Mesendoderm (in vitro differentiated cells): ENCODE measurements at regions not wholly inside any gene's neighbourhood (a gene's known extent, or its start where the extent isn't known, plus 50 kb on each side); places are given as distances from the start of the nearest gene placed in this dataset.
A peak's percentile ranks its signal among the peaks of the same experiment; 100 is the strongest.

Experiments
- DNase-seq: peaks from one replicate; pipeline ENCODE4 v3.0.0; 2013
- H2AK5ac ChIP-seq: 2 replicates; pipeline ENCODE4 v1.6.1; 2013; ENCODE audit warnings: low read length, inconsistent platforms
- H2BK120ac ChIP-seq: 2 replicates; pipeline ENCODE4 v1.6.1; 2013; ENCODE audit warnings: low read depth, mild to moderate bottlenecking, low read length, moderate library complexity, mixed read lengths
- H2BK15ac ChIP-seq: replicated peaks from 2 replicates; pipeline ENCODE4 v1.6.1; 2013; ENCODE audit warnings: low read depth, mild to moderate bottlenecking, moderate library complexity
- H2BK5ac ChIP-seq: 2 replicates; pipeline ENCODE4 v1.6.1; 2013; ENCODE audit warnings: low read length, inconsistent platforms
- H3K18ac ChIP-seq: 2 replicates; pipeline ENCODE4 v1.6.1; 2013; ENCODE audit warnings: mild to moderate bottlenecking, low read length, mixed read lengths
- H3K23ac ChIP-seq: one replicate; pipeline ENCODE4 v1.6.1; 2013; ENCODE audit warnings: low read length
- H3K27ac ChIP-seq: 2 replicates; pipeline ENCODE4 v1.5.1; 2013; ENCODE audit warnings: low read depth, mild to moderate bottlenecking, inconsistent platforms, low read length, moderate library complexity
- H3K27me3 ChIP-seq: 2 replicates; pipeline ENCODE4 v1.6.1; 2013; ENCODE audit warnings: low read length, control low read depth, mild to moderate bottlenecking, inconsistent platforms; ENCODE audit not compliant: insufficient read depth, poor library complexity
- H3K36me3 ChIP-seq: 2 replicates; pipeline ENCODE4 v1.6.1; 2013; ENCODE audit warnings: low read length, inconsistent platforms; ENCODE audit not compliant: control insufficient read depth, insufficient read depth
- H3K4ac ChIP-seq: one replicate; pipeline ENCODE4 v1.6.1; 2013; ENCODE audit warnings: low read depth, mild to moderate bottlenecking, low read length, moderate library complexity
- H3K4me1 ChIP-seq: 2 replicates; pipeline ENCODE4 v1.6.1; 2013; ENCODE audit warnings: low read depth, low read length, inconsistent platforms; ENCODE audit not compliant: control insufficient read depth
- H3K4me2 ChIP-seq: 2 replicates; pipeline ENCODE4 v1.6.1; 2013; ENCODE audit warnings: low read length
- H3K4me3 ChIP-seq: 2 replicates; pipeline ENCODE4 v1.5.1; 2013; ENCODE audit warnings: mild to moderate bottlenecking, low read length
- H3K56ac ChIP-seq: one replicate; pipeline ENCODE4 v1.6.1; 2013; ENCODE audit warnings: low read length
- H3K79me1 ChIP-seq: 2 replicates; pipeline ENCODE4 v1.6.1; 2013; ENCODE audit warnings: low read length, inconsistent platforms
- H3K79me2 ChIP-seq: 2 replicates; pipeline ENCODE4 v1.6.1; 2013; ENCODE audit warnings: mild to moderate bottlenecking, low read length; ENCODE audit not compliant: control insufficient read depth, insufficient read depth
- H3K9ac ChIP-seq: 2 replicates; pipeline ENCODE4 v1.6.1; 2013; ENCODE audit warnings: low read length, inconsistent platforms
- H4K5ac ChIP-seq: one replicate; pipeline ENCODE4 v1.6.1; 2013; ENCODE audit warnings: low read length
- H4K8ac ChIP-seq: one replicate; pipeline ENCODE4 v1.6.1; 2013; ENCODE audit warnings: low read depth, mild to moderate bottlenecking, control low read depth, low read length, moderate library complexity
- WGBS: extraction: QIAGEN DNeasy Blood & Tissue Kit; methylation state at CpG from one replicate; pipeline ENCODE4 v1.1.7; 2013; ENCODE audit warnings: low lambda C conversion rate, missing lambda C conversion rate; ENCODE audit not compliant: insufficient coverage; ENCODE audit errors: extremely low coverage; 5-methylcytosine and 5-hydroxymethylcytosine counted together

DNA sequence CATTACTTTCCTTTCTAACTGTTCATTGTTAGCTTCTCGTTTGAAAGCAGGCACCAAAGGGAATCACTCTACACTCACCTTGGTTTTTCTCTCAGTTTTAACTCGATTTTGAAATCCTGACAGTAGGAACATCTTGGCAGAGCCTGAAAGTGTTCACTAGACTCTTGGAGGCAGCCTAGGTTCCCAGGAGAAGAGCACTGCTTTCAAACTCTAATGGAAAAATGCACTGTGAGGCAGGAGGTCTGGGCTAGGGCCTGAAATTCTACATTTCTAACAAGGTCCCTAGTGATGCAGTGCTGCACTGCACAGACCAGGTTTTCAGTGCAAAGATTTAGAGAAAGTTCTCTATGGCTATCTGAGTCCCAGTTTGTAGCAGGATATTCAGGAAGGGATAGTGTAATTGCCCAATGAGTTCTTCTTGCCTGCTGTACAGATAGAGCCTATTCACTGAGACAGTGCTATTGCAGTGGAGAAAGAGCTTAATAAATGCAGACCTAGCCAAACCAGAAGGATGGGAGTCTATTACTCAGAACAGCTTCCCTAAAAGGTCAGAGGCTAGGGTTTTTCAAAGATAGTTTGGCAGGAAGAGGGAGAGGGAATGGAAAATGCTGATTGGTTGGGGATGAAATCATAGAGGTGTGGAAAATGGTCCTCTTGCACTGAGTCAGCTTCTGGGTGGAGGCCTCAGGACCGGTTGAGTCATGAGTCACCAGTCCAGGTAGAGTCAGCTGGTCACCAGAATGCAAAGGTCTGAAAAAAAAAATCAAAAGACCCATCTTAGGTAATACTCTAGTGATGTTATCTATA, 153.9 kb downstream of the GPBP1 start:
- Histone ChIP-seq H3K56ac (no peak overlapping the region), H3K27ac (no peak overlapping the region), H2AK5ac (no peak overlapping the region), H3K79me1 (no peaks in the 10 kb centered on the region), H3K36me3 (no peaks in the 10 kb centered on the region), H4K5ac (no peak overlapping the region), H3K4me2 (no peak overlapping the region), H2BK5ac (no peak overlapping the region), H3K23ac (no peak overlapping the region), H3K4ac (no peak overlapping the region), H4K8ac (no peak overlapping the region), H3K27me3 (no peaks in the 10 kb centered on the region), H3K9ac (no peak overlapping the region), H3K4me1 (peaks cover 2% of the 10 kb centered on the region), H2BK120ac (no peak overlapping the region), H2BK15ac (no peak overlapping the region), H3K4me3 (no peak overlapping the region), H3K18ac (no peak overlapping the region), H3K79me2 (no peaks in the 10 kb centered on the region)
- no CpG with 5 or more reads among the region's 3 CpGs for WGBS
- DNase-seq, result peak; percentile 30

DNA sequence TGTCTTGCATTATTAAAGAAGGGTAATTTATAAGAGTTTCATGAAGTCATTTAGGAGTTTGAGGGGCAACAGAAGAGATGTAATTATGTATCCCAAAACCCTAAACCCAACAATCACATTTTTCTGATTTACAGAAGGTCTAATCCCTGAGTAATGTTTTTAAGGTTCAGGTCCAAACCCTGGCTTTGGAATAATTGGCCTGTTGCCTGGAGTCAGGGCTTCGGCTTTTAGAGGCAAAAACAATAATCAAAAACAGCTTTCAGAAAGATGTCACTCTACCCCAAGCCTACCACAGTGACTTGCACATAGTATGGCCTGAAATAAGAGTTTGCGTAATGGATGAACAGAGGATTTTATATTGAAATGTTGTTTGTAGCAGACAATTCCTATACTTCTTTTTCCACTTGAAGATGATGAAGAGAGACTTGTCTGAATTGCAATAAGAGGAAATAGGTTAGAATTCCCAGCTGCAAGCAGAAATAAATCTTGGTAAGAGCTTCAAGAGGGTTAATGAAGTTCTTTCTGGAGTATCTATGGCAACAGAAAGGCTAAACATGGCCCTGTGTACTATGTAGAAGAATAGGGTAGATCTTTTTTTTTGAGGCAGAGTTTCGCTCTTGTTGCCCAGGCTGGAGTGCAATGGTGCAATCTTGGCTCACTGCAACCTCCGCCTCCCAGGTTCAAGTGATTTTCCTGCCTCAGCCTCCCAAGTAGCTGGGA, 152.0 kb downstream of the GPBP1 start:
- Histone ChIP-seq H2BK120ac (no peak overlapping the region), H3K4me1 (peaks cover 2% of the 10 kb centered on the region), H4K8ac (no peak overlapping the region), H2BK15ac (no peak overlapping the region), H3K79me2 (no peaks in the 10 kb centered on the region), H3K56ac (no peak overlapping the region), H2AK5ac (no peak overlapping the region), H3K9ac (no peak overlapping the region), H3K4me3 (no peak overlapping the region), H2BK5ac (no peak overlapping the region), H3K36me3 (no peaks in the 10 kb centered on the region), H3K4ac (no peak overlapping the region), H4K5ac (no peak overlapping the region), H3K79me1 (no peaks in the 10 kb centered on the region), H3K23ac (no peak overlapping the region), H3K27me3 (no peaks in the 10 kb centered on the region), H3K18ac (no peak overlapping the region), H3K27ac (no peak overlapping the region), H3K4me2 (no peak overlapping the region)
- WGBS, result no CpG with 5 or more reads among the region's 4 CpGs
- no peak for DNase-seq

DNA sequence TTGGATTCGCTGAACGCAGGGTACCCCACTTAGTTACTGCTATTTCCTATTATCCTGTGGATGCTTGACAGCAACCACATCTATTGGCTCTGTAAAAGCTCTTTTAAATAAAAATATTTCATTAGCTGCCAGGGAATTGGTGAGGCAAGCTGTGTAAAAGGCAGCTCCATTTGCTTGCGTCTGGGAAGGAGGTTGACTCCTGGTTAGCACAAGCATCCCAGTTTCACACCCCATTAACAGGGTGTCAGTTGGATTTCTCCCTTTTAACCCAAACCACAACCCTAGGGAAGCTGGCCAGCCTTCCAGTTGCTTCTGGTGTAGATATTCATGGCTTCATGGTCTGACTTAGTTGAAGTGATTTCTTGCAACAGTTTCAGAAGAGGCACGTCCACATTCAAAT, 151.0 kb downstream of the GPBP1 start:
- H3K23ac ChIP-seq, result no peak overlapping the region
- no peaks in the 10 kb centered on the region for H3K36me3 ChIP-seq
- H2BK15ac ChIP-seq, result no peak overlapping the region
- H3K56ac ChIP-seq, result no peak overlapping the region
- H3K27me3 ChIP-seq, result no peaks in the 10 kb centered on the region
- H4K8ac ChIP-seq, result no peak overlapping the region
- H3K9ac ChIP-seq, result no peak overlapping the region
- H3K4me1 ChIP-seq, result peaks cover 2% of the 10 kb centered on the region
- WGBS, result no CpG with 5 or more reads among the region's 4 CpGs
- no peak overlapping the region for H4K5ac ChIP-seq
- no peak overlapping the region for H3K18ac ChIP-seq
- H3K4ac ChIP-seq, result no peak overlapping the region
- no peak overlapping the region for H2BK5ac ChIP-seq
- DNase-seq, result peak; percentile 78
- no peak overlapping the region for H3K4me3 ChIP-seq
- no peak overlapping the region for H3K4me2 ChIP-seq
- H2AK5ac ChIP-seq, result no peak overlapping the region
- no peaks in the 10 kb centered on the region for H3K79me2 ChIP-seq
- H2BK120ac ChIP-seq, result no peak overlapping the region
- no peak overlapping the region for H3K27ac ChIP-seq
- no peaks in the 10 kb centered on the region for H3K79me1 ChIP-seq

DNA sequence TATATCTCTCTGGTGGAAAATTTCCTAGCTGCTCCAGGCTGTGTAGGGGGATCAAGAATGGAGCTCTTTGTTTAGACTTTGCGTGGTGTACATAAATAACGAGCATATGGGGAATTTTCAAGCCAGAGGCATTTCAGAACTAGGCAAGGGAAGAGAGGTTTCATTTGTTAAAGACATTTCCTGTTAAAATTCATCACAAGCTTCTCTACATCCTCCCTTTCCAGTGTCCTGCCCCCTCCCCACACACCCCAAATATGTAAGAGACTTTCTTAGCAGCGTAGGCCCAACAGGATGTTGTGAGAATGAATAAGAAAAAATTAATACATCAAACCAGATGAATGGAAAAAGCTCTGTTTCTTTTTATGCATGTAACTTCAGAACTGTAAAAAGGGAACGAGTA, 150.3 kb downstream of the GPBP1 start:
- Histone ChIP-seq H3K23ac (no peak overlapping the region), H3K9ac (no peak overlapping the region), H3K79me1 (no peaks in the 10 kb centered on the region), H3K4ac (no peak overlapping the region), H3K4me3 (no peak overlapping the region), H3K56ac (no peak overlapping the region), H3K4me2 (no peak overlapping the region), H2BK5ac (no peak overlapping the region), H2AK5ac (no peak overlapping the region), H3K27ac (no peak overlapping the region), H2BK15ac (no peak overlapping the region), H2BK120ac (no peak overlapping the region), H3K79me2 (no peaks in the 10 kb centered on the region), H4K8ac (no peak overlapping the region), H3K4me1 (peaks cover 2% of the 10 kb centered on the region), H4K5ac (no peak overlapping the region), H3K27me3 (no peaks in the 10 kb centered on the region), H3K36me3 (no peaks in the 10 kb centered on the region), H3K18ac (no peak overlapping the region)
- no CpG with 5 or more reads among the region's 4 CpGs for WGBS
- DNase-seq, result no peak

DNA sequence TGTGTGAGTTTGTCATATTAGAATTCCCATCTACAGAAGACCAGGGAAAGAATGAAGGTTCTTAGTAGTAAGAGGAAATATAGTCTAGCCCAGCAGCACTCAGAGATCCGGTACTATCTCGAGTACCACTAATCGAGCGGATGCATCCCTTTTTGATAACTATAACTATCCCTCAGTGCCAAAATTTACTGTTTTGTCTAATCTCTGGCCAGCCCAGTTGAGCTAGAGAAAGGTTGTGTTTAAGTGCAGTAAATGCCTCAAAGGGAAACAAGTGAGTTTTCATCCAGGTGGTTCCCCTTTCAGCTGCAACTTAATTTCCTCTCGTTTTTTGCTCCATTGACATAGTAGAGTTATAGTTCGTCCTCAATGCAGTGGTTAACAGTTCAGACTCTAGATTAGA, 146.7 kb downstream of the GPBP1 start:
- Histone ChIP-seq H3K79me2 (no peaks in the 10 kb centered on the region), H3K9ac (no peak overlapping the region), H2BK5ac (no peak overlapping the region), H3K79me1 (no peaks in the 10 kb centered on the region), H3K27me3 (no peaks in the 10 kb centered on the region), H3K4me2 (no peak overlapping the region), H3K18ac (no peak overlapping the region), H2BK15ac (no peak overlapping the region), H3K36me3 (no peaks in the 10 kb centered on the region), H4K8ac (no peak overlapping the region), H3K23ac (no peak overlapping the region), H4K5ac (no peak overlapping the region), H3K4me1 (peaks cover 2% of the 10 kb centered on the region), H3K4me3 (no peak overlapping the region), H2BK120ac (no peak overlapping the region), H3K27ac (no peak overlapping the region), H3K56ac (no peak overlapping the region), H3K4ac (no peak overlapping the region), H2AK5ac (no peak overlapping the region)
- no CpG with 5 or more reads among the region's 6 CpGs for WGBS
- no peak for DNase-seq
